AG08396 (cell line): ENCODE measurements at regions not wholly inside any gene's neighbourhood (a gene's known extent, or its start where the extent isn't known, plus 50 kb on each side); places are given as distances from the start of the nearest gene placed in this dataset.
A peak's percentile ranks its signal among the peaks of the same experiment; 100 is the strongest.

ENCODE experiments used
- DNase-seq: peaks from one replicate; pipeline ENCODE4 v3.0.0; 2012; ENCODE audit warnings: low spot score, mixed read lengths

- no peak for DNase-seq
Observed at GRCh38 chr16:51426276-51426675, 275.2 kb upstream of the SALL1 start.

GRCh38 chr16:51420247-51420646 is 269.2 kb upstream of the SALL1 start:
- no peak for DNase-seq

- DNase-seq, result no peak
Observed at GRCh38 chr16:51419768-51420167, 268.7 kb upstream of the SALL1 start.

- no peak for DNase-seq
Observed at GRCh38 chr16:51418258-51418657, 267.2 kb upstream of the SALL1 start.

- no peak for DNase-seq
Observed at GRCh38 chr16:51416926-51417325, 265.9 kb upstream of the SALL1 start.

DNA sequence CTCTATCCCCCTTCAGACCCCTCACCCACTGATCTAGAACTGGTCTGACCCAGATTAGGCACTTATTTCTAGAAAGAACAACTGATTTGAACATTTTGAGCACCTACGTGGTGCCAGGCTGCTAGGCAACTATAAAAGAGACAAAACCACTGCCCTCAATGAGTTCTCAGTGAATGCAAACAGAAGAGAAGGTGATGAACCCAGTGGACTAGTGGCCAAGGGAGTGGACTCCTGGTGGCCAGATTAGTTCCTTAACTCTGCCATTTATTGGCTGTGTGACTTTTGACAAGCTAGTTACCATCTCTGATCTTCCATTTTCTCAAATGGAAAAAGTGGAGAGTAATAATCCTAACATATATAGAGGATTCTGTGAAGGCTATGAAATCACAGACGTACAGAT is 259.1 kb upstream of the SALL1 start:
- DNase-seq, result no peak

DNA sequence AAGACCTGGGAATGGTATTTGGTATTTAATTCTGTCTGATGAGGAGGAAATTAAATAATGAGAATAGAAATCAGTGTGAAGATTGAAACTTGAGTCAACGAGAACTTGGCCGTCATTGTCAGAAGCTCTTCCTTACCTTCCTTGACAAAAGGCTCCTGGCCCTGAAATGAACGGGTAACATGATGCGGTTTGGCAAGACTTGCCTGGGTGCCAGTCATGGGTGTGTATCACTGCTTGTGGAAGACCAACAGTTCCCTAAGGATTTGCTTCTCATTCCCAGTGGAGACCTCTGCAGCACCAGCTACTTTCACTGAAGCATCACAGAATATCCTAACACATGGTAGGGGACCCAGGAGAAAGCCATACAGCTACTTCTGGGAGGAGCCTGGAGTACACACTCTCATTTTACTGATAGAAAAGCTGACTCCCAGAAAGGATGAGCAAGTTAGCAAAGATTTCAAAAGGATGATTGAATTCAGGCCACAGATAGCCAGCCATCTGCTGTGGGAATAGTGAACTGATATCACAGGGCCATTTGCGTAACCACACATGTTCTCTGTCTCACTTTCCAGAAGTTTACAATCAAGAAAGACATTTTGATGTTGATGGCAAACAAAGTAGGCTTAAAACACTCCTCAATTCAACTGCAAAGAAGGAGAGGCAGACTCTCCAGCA is 258.1 kb upstream of the SALL1 start:
- no peak for DNase-seq

GRCh38 chr16:51408357-51408756 is 257.3 kb upstream of the SALL1 start:
- no peak for DNase-seq

DNA sequence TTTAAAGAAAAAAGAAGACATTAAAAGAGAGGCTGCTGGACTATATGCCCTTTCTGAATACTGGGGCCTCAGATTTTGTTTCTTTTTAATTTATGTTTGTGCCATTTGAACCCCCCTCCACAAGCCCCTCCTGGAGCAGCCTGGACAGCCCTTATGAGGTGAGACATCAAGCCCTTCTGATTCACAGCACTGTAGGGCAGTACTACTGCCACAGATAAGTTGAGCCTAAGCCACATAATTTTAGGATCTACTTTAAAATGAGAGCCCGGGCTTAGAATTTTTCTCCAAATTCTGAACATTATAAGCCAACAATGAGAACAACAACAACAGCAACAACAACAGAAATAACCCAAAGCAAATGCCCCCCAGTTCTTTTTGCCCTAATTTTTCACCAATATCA is 256.9 kb upstream of the SALL1 start:
- DNase-seq, result no peak

DNA sequence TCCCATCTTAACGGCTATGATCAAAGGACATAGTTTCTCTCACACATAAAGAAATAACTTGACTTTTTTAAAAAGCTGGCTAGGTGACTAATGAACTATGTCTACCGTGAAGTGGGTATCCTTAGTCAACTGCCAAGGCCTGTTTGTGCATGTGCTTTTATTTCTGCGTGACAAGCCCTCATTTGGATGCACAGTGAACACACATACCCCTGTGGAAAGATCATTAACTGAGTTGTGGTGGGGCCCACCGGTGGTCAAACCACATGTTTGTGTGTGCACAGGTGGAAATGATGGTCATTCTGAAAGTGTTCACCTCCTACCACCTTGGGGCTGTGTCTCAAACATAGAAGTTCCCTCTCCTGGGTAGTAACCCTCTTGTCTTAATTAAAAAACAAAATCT is 256.1 kb upstream of the SALL1 start:
- DNase-seq, result no peak

GRCh38 chr16:51405361-51405760 is 254.3 kb upstream of the SALL1 start:
- DNase-seq, result no peak

- DNase-seq, result no peak
Observed at GRCh38 chr16:51404386-51404785, 253.3 kb upstream of the SALL1 start.

DNA sequence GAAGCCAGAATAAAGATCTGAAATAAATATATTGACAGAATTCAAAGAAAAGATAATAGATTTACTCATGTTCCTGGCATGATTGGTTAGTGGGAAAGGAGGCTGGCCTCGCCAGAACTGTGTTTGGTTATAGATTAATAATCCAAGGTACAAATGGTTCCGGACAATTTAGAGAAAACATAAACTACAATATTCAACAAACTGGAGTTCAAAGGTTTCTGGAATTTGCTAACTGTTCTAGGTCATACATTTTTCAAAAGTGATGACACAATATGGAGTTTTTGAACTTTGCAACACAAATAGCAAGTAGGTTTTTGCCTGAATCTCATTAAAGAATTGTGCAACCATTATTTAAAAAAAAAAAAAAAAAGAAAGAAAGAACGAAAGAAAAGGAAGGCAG is 251.7 kb upstream of the SALL1 start:
- DNase-seq, result no peak

DNA sequence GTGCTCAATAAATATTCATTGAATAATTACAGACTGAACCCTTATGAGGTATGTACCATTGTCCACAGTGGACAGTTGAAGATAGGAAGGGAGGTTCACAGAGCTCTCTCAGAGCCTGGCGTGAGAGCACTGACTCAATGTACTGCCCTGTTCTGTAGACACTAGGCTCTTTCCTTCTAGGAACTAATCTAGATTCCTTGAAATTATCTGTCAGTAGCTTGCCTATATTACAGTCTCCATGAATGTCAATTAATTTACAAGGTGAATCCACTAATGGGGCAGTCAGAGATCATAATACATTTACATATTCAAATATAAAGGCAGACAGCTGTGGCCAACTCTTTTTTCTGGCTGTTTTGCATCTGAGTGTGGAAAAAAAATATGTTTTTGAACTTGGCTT is 251.2 kb upstream of the SALL1 start:
- no peak for DNase-seq

- no peak for DNase-seq
Observed at GRCh38 chr16:51401673-51402072, 250.6 kb upstream of the SALL1 start.

DNA sequence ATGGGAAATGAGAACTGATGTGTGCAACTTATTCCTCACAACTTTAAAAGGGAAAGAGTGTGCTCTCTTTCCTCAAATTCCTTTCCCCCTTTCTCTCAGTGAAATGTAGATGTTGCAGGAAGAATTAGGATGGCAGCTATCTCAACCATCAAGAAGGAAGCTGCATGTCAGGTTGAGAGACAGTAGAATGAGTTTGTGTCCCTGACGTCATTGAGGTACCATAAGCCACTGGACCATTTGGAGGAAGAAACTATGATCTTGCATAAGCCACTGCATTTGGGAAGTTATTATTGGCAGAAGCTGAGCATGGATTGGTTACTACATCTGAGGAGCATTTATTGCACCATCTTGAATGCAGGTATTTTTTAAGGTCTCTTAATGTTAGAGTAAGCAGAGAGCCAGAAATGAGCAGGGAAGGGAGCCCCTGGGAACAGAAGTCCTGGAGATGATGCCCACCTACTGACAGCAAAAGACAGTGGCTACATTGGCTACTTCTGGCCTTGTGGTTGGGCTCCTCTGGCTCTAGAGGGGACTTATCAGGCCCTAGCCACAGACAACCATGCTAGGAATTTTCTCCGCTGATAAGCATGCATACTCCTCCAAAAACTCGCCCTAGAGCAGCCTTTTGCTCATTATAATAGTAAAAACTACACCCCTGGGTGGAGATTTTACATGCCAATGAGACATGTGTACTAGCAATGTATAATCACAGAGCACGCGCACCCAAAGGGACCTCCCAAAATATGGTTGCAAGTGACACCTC is 249.0 kb upstream of the SALL1 start:
- no peak for DNase-seq

- DNase-seq, result no peak
Observed at GRCh38 chr16:51394421-51394820, 243.4 kb upstream of the SALL1 start.

- no peak for DNase-seq
Observed at GRCh38 chr16:51393381-51394005, 242.4 kb upstream of the SALL1 start.

GRCh38 chr16:51392521-51393187 is 241.6 kb upstream of the SALL1 start:
- peak; percentile 62 for DNase-seq

DNA sequence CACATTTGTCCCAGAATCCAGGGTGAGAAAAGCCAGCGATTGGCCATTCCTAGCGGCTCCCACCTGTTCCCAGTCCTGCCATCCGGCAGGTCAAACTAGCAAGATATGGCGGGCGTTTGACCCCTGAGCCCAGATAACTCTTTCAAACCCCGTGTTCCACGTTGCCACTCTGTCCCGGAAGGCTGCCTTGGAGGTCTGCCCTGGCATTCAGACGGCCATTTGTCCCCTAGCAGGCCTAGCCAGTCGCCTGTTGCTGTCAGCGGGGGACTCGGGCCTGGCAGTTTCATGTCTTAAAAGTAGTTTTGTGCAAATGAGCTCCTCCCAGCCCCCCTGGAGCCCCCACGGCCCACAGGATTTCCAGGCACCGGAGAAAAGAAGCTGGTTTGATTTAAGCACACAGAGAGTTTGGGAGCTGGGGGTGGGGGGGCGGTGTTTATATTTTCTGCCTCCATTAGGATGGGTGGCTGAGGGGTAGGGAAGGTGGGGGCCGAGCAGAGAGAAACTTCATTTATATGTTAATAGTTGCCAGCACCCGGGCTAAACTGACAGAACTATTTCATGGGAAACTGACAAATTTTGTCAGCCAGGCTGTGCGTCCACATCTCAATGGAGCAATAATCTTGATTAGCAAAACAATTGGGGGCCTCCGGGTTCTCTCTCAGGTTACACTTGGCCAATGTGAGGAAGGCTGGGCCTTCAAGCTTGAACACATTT is 240.9 kb upstream of the SALL1 start:
- DNase-seq, result no peak

- DNase-seq, result no peak
Observed at GRCh38 chr16:51390877-51391276, 239.8 kb upstream of the SALL1 start.

GRCh38 chr16:51389881-51390280 is 238.8 kb upstream of the SALL1 start:
- DNase-seq, result no peak
